Suppressor macrophage (primary cell): ENCODE measurements at regions not wholly inside any gene's neighbourhood (a gene's known extent, or its start where the extent isn't known, plus 50 kb on each side); places are given as distances from the start of the nearest gene placed in this dataset.
"Not testable (repeated sequence)": the region's sequence is repeated elsewhere in the genome, so short reads cannot be mapped to it uniquely, and the experiment has no call there.

Experiments
- DNase-seq, 4 experiments: peaks; one replicate each; pipeline ENCODE4 v3.0.0-alpha.2; 2020 to 2022

DNA sequence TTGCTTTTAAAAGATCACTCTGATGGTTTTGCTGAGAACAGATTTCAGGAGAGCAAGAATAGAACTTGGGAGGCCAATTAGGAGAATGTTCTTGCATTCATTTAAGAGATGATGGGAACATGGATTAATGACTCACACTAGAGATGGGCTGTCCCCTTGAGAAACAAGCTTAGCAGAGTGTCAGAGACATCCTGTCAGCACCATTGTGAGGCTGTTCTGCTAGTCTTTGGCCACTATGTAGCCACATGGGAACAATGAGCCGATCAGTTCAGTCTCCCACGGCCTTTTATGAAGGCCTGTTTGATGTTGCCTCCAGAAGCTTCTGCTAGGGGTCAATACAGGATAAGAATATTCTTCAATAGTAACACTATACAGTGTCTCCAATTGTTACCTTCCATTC, 113.0 kb upstream of the EYA4 start:
- DNase-seq: no peak

- no peak for DNase-seq
Measured at GRCh38 chr6:133129556-133129955, 111.6 kb upstream of the EYA4 start.

DNA sequence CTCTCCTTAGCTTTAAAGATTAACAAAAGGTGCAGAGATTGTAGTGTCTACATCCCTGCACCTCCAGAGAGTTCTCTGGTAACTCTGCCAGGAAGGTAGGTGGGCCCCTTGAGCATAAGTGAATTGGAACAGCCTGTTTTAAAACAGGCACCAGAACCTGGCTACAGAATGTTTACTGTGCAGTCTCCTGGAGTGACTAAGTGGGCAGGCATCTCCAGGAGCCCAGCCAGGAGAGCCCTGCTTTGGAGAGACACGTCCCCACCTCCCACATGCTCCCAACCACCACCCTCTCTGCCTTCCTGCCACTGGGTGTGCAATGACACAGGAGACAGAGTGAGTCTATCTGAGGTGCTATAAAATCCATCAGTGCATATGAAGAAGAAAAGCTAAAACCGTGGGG, 110.3 kb upstream of the EYA4 start:
- no peak for DNase-seq

DNA sequence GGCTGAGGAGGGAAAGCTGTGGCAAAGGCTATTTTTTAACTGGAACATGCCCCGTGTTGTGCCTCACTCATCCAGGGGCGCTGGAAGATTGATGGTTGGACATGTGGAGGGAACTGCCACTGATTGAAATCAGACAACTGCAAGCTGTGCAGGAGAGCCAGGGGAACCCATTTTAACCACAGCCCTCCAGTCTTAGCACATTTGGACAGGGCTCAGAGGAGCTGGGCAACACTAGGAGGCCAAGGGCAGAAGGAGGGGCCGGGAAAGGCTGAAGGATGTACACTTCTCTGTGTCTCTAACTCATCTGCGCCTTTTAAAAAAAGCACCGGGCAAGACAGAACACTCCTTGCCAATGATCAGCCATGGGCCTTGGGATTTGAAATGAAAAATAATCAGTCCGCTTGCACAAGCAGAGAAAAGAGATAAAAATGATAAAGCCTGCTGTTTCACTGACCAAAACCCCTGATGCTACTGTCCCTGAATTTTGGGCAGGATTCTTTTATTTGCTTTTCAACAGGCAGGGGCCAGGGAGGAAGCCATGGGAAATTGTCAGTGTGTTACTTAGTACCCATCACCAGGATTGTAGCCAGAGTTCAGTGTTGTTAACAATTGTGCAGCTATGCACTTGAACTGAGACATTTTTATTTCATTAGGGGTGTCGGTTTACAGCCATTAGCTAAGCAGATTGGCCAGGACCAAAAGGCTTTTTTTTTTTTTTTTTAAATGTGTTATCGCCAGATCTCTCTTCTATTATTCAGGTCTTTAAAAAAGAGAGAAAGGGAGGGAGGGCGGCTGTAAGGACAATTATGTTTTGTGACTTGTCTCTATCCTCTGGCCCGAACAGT, 109.3 kb upstream of the EYA4 start:
- DNase-seq: no peak

- DNase-seq: no peak
Measured at GRCh38 chr6:133132466-133132971, 108.6 kb upstream of the EYA4 start.

GRCh38 chr6:133136177-133136880, 104.8 kb upstream of the EYA4 start:
- DNase-seq: no peak

DNA sequence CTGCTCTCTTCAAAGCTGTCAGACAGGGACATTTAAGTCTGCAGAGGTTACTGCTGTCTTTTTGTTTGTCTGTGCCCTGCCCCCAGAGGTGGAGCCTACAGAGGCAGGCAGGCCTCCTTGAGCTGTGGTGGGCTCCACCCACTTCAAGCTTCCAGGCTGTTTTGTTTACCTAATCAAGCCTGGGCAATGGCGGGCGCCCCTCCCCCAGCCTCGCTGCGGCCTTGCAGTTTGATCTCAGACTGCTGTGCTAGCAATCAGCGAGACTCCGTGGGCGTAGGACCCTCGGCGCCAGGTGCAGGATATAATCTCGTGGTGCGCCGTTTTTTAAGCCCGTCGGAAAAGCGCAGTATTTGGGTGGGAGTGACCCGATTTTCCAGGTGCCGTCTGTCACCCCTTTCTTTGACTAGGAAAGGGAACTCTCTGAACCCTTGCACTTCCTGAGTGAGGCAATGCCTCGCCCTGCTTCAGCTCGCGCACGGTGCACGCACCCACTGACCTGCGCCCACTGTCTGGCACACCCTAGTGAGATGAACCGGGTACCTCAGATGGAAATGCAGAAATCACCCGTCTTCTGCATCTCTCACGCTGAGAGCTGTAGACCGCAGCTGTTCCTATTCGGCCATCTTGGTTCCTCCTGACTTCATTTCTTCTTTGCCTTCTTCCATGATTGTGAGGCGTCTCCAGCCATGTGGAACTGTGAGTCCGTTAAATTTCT, 93.5 kb upstream of the EYA4 start:
- not testable (repeated sequence) for DNase-seq

- no peak for DNase-seq
Measured at GRCh38 chr6:133156689-133157088, 84.5 kb upstream of the EYA4 start.

- DNase-seq: no peak
Measured at GRCh38 chr6:133157995-133158394, 83.2 kb upstream of the EYA4 start.

- no peak for DNase-seq
Measured at GRCh38 chr6:133159255-133159795, 81.8 kb upstream of the EYA4 start.

- no peak for DNase-seq
Measured at GRCh38 chr6:133160536-133160935, 80.6 kb upstream of the EYA4 start.

- DNase-seq: no peak
Measured at GRCh38 chr6:133165235-133165634, 75.9 kb upstream of the EYA4 start.

GRCh38 chr6:133166766-133167165, 74.4 kb upstream of the EYA4 start:
- no peak for DNase-seq

GRCh38 chr6:133169901-133170300, 71.3 kb upstream of the EYA4 start:
- DNase-seq: no peak

GRCh38 chr6:133170602-133171001, 70.6 kb upstream of the EYA4 start:
- no peak for DNase-seq

- DNase-seq: no peak
Measured at GRCh38 chr6:133171989-133172604, 69.1 kb upstream of the EYA4 start.

DNA sequence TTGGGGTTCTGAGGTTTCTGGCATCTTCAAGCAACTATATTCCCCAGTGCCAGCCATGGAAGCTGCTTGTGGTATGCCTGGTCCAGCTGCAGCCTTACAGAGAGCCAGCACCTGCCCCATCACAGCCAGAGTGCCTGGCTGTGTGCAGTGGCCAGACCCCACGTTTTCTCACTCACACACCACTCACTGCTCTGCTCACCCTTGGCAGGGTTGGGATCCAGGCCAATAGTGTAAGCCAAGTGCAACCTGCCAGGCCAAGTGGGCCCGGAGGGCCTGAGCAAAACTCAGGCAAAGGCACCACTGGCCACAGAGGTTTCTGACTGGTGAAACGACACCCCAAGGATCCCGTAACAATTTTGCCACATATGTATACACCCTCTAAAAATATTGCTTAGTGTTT, 67.9 kb upstream of the EYA4 start:
- no peak for DNase-seq

DNA sequence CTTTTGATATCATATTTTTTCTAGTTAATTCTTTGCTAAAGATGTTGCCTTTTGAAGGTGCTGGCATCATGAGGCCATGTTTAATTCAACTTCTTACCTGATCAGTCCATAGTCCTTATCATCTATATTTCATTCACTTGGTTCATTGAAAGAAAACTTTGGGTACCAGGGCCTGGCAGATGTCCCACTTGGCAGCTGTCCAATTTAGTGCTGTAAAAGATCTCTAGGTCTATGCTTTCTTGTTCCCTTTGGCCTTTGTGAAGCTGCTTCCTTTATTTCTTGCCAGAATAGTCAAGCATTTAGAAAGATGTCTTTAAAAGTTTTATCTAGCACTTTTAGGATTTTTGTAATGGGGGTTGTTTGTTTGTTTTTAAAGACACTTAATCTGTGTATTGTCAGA, 61.7 kb upstream of the EYA4 start:
- DNase-seq: no peak

- no peak for DNase-seq
Measured at GRCh38 chr6:133183691-133184090, 57.5 kb upstream of the EYA4 start.

GRCh38 chr6:133184798-133185372, 56.3 kb upstream of the EYA4 start:
- DNase-seq: peak in 3 of 4 experiments; percentile 3 to 19 (median 15)

- no peak for DNase-seq
Measured at GRCh38 chr6:133185731-133186130, 55.4 kb upstream of the EYA4 start.

GRCh38 chr6:133187114-133187513, 54.0 kb upstream of the EYA4 start:
- DNase-seq: no peak
